Loucy (cell line): ENCODE measurements at regions not wholly inside any gene's neighbourhood (a gene's known extent, or its start where the extent isn't known, plus 50 kb on each side); places are given as distances from the start of the nearest gene placed in this dataset.
A peak's percentile ranks its signal among the peaks of the same experiment; 100 is the strongest.

ENCODE experiments used
- H2AFZ ChIP-seq: fragments of 200-600 bp; sonication (generic); 2 replicates; pipeline ENCODE4 v1.6.0; 2016; ENCODE audit warnings: antibody characterized with exemption, mild to moderate bottlenecking, low read length, moderate library complexity
- H3F3A ChIP-seq: fragments of 200-600 bp; 2 replicates; pipeline ENCODE4 v1.6.0; 2016; ENCODE audit warnings: antibody characterized with exemption, low read depth, mild to moderate bottlenecking
- H3K27me3 ChIP-seq: fragments of 200-600 bp; sonication (generic); 2 replicates; pipeline ENCODE4 v1.6.1; 2014; ENCODE audit warnings: low read length, mild to moderate bottlenecking; ENCODE audit not compliant: insufficient read depth, poor library complexity, severe bottlenecking
- H3K36me3 ChIP-seq: fragments of 200-600 bp; sonication (generic); 2 replicates; pipeline ENCODE4 v1.6.1; 2016; ENCODE audit warnings: low read length; ENCODE audit not compliant: insufficient read depth
- H3K4me1 ChIP-seq: fragments of 200-600 bp; sonication (generic); 2 replicates; pipeline ENCODE4 v1.5.1; 2014; ENCODE audit warnings: low read length, mild to moderate bottlenecking; ENCODE audit not compliant: insufficient read depth, poor library complexity, severe bottlenecking
- H3K4me2 ChIP-seq: fragments of 200-600 bp; sonication (generic); 2 replicates; pipeline ENCODE4 v1.6.0; 2014; ENCODE audit warnings: antibody characterized with exemption, low read length, low read depth, mild to moderate bottlenecking; ENCODE audit not compliant: poor library complexity, severe bottlenecking
- H3K4me3 ChIP-seq: fragments of 200-600 bp; sonication (generic); 2 replicates; pipeline ENCODE4 v1.5.1; 2014; ENCODE audit warnings: low read length, mild to moderate bottlenecking, mixed read lengths; ENCODE audit not compliant: poor library complexity, severe bottlenecking
- H3K79me2 ChIP-seq: fragments of 200-600 bp; sonication (generic); 2 replicates; pipeline ENCODE4 v1.6.1; 2014; ENCODE audit warnings: low read length; ENCODE audit not compliant: insufficient read depth
- H3K9ac ChIP-seq: fragments of 200-600 bp; sonication (generic); 2 replicates; pipeline ENCODE4 v1.6.0; 2014; ENCODE audit warnings: mild to moderate bottlenecking, low read depth, low read length, moderate library complexity; ENCODE audit not compliant: poor library complexity, severe bottlenecking
- H3K9me2 ChIP-seq: fragments of 200-600 bp; sonication (generic); replicated peaks from 2 replicates; pipeline ENCODE4 v1.6.1; 2016; ENCODE audit warnings: low read depth, low read length, mixed read lengths
- H3K9me3 ChIP-seq: fragments of 200-600 bp; sonication (generic); 2 replicates; pipeline ENCODE4 v1.6.1; 2014; ENCODE audit warnings: mild to moderate bottlenecking, antibody characterized with exemption, low read length, low read depth; ENCODE audit not compliant: insufficient read depth
- H4K20me1 ChIP-seq: fragments of 200-600 bp; sonication (generic); 2 replicates; pipeline ENCODE4 v1.6.0; 2014; ENCODE audit warnings: antibody characterized with exemption, low read length, mild to moderate bottlenecking; ENCODE audit not compliant: insufficient read depth, poor library complexity, severe bottlenecking
- EZH2phosphoT487 ChIP-seq: fragments of 200-600 bp; IDR thresholded peaks from 2 replicates; pipeline ENCODE4 v1.6.1; 2018; ENCODE audit warnings: antibody characterized with exemption, mild to moderate bottlenecking, moderate library complexity, borderline replicate concordance
- TF ChIP-seq, protein P1 (sequence below): fragments of 200-600 bp; sonication (generic); conservative IDR thresholded peaks from 2 replicates; pipeline ENCODE4 v1.5.1; 2014; ENCODE audit warnings: mild to moderate bottlenecking, antibody characterized with exemption, low read length

DNA sequence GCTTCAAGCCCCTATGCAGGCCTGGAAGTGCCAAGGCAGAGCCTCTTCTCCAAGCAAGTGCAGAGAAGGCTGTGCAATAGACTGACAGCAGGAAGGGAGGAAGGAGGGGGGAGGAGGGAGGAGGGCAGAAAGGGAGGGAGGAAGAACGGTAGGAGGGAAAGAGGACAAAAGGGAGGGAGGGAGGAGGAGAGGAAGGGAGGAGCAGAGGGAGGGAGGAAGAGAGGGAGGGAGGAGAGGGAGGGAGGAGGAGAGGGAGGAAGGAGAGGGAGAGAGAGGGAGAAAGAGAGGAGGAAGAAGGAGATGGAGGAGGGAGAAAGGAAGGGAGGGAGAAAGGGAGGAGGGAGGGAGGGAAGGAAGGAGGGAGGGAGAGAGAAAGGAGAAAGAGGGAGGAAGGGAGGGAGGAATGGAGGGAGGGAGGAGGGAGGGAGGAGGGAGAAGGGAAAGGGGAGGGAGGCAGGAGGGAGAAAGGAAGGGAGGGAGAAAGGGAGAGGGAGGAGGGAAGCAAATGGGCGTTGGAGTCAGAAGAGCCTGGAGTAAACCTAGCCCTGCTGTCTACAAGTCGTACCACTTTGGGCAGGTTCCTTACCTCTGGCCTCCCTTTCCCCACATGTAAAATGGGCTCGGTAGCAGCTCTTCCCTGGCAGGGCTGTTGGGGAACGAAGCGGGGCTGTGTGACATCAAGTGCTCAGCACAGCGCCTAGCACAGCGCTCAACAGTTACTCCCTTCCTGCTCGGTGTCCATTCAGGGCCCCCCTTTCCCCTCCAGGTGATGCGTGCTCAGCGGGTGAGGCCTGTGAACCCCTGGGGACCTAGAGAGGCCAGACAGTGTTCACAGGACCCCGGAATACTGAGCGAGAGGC lies 244.6 kb downstream of the NPHP4 start:
- Histone ChIP-seq H3K27me3 (no peaks in the 10 kb centered on the region), H3K9ac (no peak overlapping the region), H3K79me2 (no peaks in the 10 kb centered on the region), H4K20me1 (no peaks in the 10 kb centered on the region), H3K36me3 (no peaks in the 10 kb centered on the region), H3K9me2 (no peaks in the 10 kb centered on the region), H3K4me1 (no peaks in the 10 kb centered on the region), H3K4me2 (no peak overlapping the region), H2AFZ (no peak overlapping the region), H3K9me3 (no peaks in the 10 kb centered on the region), H3F3A (no peaks in the 10 kb centered on the region), H3K4me3 (no peak overlapping the region)
- TF ChIP-seq, protein P1, sequence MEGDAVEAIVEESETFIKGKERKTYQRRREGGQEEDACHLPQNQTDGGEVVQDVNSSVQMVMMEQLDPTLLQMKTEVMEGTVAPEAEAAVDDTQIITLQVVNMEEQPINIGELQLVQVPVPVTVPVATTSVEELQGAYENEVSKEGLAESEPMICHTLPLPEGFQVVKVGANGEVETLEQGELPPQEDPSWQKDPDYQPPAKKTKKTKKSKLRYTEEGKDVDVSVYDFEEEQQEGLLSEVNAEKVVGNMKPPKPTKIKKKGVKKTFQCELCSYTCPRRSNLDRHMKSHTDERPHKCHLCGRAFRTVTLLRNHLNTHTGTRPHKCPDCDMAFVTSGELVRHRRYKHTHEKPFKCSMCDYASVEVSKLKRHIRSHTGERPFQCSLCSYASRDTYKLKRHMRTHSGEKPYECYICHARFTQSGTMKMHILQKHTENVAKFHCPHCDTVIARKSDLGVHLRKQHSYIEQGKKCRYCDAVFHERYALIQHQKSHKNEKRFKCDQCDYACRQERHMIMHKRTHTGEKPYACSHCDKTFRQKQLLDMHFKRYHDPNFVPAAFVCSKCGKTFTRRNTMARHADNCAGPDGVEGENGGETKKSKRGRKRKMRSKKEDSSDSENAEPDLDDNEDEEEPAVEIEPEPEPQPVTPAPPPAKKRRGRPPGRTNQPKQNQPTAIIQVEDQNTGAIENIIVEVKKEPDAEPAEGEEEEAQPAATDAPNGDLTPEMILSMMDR: no peak
- no peak for TF ChIP-seq EZH2phosphoT487

DNA sequence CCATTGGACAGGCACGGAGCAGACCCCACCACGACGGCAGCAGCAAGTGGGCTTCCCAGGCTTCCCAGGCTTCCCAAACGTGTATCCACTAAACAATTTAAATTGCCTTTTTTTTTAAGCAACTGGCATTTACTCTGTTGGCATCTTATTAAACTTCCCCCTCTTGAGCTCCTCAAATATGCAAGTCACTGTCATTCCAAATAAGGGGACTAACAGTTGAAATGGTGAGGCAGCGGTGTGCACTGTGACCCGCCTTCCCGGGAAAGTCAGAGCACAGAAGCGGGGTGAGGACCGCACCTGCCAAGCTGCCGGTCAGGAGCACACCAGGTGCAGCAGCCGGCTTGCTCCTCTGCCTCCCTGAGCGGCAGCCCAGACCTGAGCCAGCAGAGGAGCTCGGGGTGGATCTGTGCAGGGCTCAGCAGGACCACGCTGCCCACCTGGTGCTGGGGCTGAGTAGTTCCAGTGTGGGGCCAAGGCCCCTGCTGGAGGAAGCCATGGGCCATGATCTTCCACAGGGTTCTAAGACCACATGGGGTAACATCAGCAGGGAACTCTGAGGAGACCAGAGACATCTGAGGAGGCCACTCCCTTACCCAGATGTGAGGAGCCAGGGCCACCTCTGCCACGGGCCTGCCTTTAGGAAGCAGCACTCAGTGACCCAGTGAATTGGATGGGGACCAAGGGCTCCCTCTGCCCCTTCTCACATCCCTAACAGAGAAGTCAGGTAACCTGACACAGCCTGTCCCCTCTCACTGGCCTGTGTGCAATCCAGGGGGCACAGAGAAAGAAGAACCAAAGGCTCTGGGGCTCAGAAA lies 245.4 kb downstream of the NPHP4 start:
- H3K4me1 ChIP-seq: peaks cover 6% of the 10 kb centered on the region
- H3K4me2 ChIP-seq: no peak overlapping the region

DNA sequence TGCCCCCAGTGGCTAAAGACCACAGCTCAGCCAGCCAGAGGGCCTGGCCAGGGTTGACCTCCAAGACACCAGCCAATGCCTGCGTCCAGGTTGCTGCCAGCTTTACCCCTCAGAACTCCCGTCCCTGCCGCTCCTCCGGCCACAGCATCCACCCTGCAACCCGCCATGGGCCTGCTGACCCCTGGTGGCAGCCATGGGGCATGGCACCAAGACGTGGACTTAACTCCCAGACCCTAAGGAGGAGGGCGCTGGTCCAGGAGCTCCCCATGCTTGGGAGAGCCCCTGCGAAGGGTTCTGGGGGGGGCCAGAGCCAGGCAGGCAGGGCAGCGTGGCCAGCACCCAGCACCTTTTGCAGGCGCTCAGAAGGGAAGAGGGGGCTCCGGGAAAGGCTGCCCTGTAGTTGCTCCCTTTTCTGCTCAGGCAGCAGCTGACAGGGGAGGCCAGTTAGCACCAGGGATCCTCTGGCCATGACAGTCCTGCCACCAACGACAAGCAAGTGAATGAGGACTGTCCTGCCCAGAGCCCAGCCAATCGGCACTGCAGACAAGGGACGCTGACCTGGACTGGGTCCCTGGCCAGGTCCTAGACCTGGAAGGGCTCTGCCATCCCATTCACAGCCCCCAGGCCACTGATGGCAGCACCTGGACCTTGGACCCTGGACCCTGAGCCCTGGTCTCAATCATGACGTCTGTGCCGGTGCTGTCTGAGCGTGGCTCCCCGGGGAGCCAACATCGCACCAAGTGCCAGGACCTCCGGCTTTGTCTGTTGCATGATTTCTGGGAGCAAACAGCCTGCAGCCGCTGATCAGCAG lies 246.2 kb downstream of the NPHP4 start:
- H3K36me3 ChIP-seq: no peaks in the 10 kb centered on the region
- H3K27me3 ChIP-seq: no peaks in the 10 kb centered on the region
- no peak overlapping the region for H3K4me3 ChIP-seq
- TF ChIP-seq EZH2phosphoT487: no peak
- TF ChIP-seq, protein P1: peak; percentile 94
- H3F3A ChIP-seq: no peaks in the 10 kb centered on the region
- no peak overlapping the region for H2AFZ ChIP-seq
- no peaks in the 10 kb centered on the region for H3K9me3 ChIP-seq
- no peaks in the 10 kb centered on the region for H3K9me2 ChIP-seq
- peaks cover 12% of the 10 kb centered on the region for H3K4me1 ChIP-seq
- no peaks in the 10 kb centered on the region for H4K20me1 ChIP-seq
- no peak overlapping the region for H3K4me2 ChIP-seq
- H3K79me2 ChIP-seq: no peaks in the 10 kb centered on the region
- H3K9ac ChIP-seq: no peak overlapping the region

More for the DNA sequence above, 245.4 kb downstream of the NPHP4 start:
- no peak overlapping the region for H3K4me3 ChIP-seq
- no peaks in the 10 kb centered on the region for H3K36me3 ChIP-seq
- H3F3A ChIP-seq: no peaks in the 10 kb centered on the region
- no peak overlapping the region for H2AFZ ChIP-seq
- no peaks in the 10 kb centered on the region for H3K9me3 ChIP-seq
- H3K9ac ChIP-seq: no peak overlapping the region
- H4K20me1 ChIP-seq: no peaks in the 10 kb centered on the region
- TF ChIP-seq EZH2phosphoT487: no peak
- TF ChIP-seq, protein P1: no peak
- H3K27me3 ChIP-seq: no peaks in the 10 kb centered on the region
- no peaks in the 10 kb centered on the region for H3K79me2 ChIP-seq
- no peaks in the 10 kb centered on the region for H3K9me2 ChIP-seq
